ENCODE measurements at regions not wholly inside any gene's neighbourhood (a gene's known extent, or its start where the extent isn't known, plus 50 kb on each side); places are given as distances from the start of the nearest gene placed in this dataset.

DNA sequence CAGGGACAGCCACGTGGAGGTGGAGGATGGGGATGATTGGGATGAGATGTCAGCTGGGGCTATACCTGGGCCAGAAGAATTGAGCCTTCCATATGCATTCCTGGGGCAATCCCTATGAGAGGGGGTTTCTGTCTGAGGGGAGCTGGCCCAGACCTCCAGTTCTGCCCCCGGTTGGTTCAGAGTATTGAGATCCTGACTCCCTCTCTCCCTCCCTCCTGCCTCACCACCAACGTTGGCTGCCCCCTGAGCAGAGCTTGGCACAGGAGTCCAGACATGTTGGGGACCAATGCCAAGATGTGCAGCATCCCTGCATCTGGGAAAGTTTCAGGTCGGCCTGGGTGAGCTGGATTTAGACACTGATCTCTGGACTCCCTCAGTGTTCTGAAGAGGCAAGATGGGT, 575.2 kb upstream of the MKI67 start:
- Histone ChIP-seq H3K9me3 (replicated peaks; ENCODE audit: low read length) (no peaks in the 10 kb centered on the region), H3K36me3 (ENCODE audit: insufficient read depth, low read length) (no peaks in the 10 kb centered on the region), H3K9ac (ENCODE audit: low read depth, low read length) (no peak overlapping the region), H3K27me3 (ENCODE audit: control insufficient read depth, insufficient read depth, low read length) (no peaks in the 10 kb centered on the region), H3K4me3 (ENCODE audit: low read length) (no peak overlapping the region), H3K4me1 (ENCODE audit: control insufficient read depth, insufficient read depth, low read length) (no peaks in the 10 kb centered on the region), H3K4me2 (ENCODE audit: low read length) (no peak overlapping the region)

DNA sequence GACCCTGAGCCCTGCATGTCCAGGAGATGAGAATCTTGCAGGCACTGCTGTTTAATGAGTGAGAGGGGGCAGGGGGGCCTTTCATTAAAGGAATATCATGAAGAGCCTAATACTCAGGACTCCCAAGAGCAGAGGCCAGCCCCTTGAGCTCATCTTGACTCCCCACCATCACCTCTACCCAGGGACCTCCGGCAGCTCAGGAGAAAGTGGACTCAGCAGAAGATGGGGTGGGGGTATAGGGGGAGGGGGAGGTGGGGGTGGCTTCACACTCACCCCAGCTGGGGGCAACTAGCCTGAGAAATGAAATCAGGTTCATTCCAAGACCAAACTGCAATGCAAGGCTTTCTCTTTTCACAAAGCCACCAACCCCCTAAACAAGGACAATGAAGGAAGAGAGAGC, 575.6 kb upstream of the MKI67 start:
- Histone ChIP-seq H3K4me2 (ENCODE audit: low read length) (no peak overlapping the region), H3K36me3 (ENCODE audit: insufficient read depth, low read length) (no peaks in the 10 kb centered on the region), H3K9ac (ENCODE audit: low read depth, low read length) (no peak overlapping the region), H3K4me3 (ENCODE audit: low read length) (no peak overlapping the region), H3K9me3 (replicated peaks; ENCODE audit: low read length) (peaks cover under 1% of the 10 kb centered on the region), H3K27me3 (ENCODE audit: control insufficient read depth, insufficient read depth, low read length) (no peaks in the 10 kb centered on the region), H3K4me1 (ENCODE audit: control insufficient read depth, insufficient read depth, low read length) (no peaks in the 10 kb centered on the region)

DNA sequence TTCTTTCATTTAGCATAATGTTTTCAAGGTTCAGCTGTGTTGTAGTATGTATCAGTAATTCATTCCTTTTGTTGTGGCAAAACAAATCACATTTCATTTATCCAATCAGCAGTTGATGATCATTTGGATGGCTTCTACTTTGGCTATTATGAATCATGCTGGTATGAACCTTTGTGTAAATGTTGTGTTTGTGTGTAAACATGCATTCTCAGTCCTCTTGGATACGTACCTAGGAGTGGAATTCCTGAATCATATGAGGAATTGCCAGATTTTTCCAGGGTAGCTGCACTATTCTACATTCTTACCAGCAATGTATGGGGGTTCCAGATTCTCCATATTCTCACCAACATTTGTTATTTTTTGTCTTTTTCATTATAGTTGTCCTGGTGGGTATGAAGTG, 578.5 kb upstream of the MKI67 start:
- Histone ChIP-seq H3K36me3 (ENCODE audit: insufficient read depth, low read length) (no peaks in the 10 kb centered on the region), H3K4me3 (ENCODE audit: low read length) (no peak overlapping the region), H3K9me3 (replicated peaks; ENCODE audit: low read length) (peaks cover 6% of the 10 kb centered on the region), H3K4me2 (ENCODE audit: low read length) (no peak overlapping the region), H3K9ac (ENCODE audit: low read depth, low read length) (no peak overlapping the region), H3K27me3 (ENCODE audit: control insufficient read depth, insufficient read depth, low read length) (no peaks in the 10 kb centered on the region), H3K4me1 (ENCODE audit: control insufficient read depth, insufficient read depth, low read length) (no peaks in the 10 kb centered on the region)

DNA sequence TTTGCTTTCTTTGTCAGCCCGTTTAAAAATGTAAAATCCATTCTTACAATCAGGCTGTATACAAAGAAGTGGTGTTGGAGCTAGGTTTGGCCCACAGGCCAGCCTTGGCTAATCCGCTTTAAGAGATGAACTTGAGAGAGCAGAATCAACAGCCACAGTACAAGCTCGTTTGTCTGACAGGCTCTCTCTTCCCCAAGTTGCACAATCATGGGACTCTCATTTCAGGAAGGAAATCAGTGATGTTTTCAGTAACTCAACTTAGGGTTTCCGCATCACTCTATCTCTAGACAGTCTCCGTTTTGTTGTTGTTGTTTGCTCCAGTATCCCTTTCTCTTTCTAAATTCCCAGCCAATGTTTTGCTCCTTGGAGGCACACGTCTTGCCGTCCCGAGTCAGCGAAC, 582.0 kb upstream of the MKI67 start:
- H3K9me3 ChIP-seq (replicated peaks; ENCODE audit: low read length): peaks cover 14% of the 10 kb centered on the region

DNA sequence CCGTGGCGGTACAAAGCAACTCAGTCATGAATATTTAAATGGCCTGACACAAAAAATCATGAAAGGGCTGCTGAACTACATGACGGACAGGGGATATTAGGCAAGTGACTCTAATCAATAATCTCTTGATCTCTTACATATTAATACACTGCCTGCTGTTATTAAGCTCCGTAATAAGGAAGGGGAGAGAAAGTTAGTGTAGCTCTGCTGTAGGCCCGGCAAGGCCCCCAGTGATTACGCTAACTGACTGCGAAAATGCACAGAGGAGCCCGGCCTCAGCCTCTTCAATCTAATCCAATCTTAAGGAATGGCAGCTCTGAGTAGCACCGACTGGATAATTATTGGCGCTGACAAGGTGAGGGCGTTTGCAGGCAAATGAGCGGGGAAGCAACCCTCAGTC, 583.5 kb upstream of the MKI67 start:
- Histone ChIP-seq H3K4me2 (ENCODE audit: low read length) (no peak overlapping the region), H3K4me3 (ENCODE audit: low read length) (no peak overlapping the region), H3K9ac (ENCODE audit: low read depth, low read length) (no peak overlapping the region), H3K27me3 (ENCODE audit: control insufficient read depth, insufficient read depth, low read length) (no peaks in the 10 kb centered on the region), H3K36me3 (ENCODE audit: insufficient read depth, low read length) (no peaks in the 10 kb centered on the region), H3K4me1 (ENCODE audit: control insufficient read depth, insufficient read depth, low read length) (no peaks in the 10 kb centered on the region), H3K9me3 (replicated peaks; ENCODE audit: low read length) (peaks cover 19% of the 10 kb centered on the region)

More for the DNA sequence above, 582.0 kb upstream of the MKI67 start:
- H3K4me2 ChIP-seq (ENCODE audit: low read length): no peak overlapping the region
- no peak overlapping the region for H3K9ac ChIP-seq (ENCODE audit: low read depth, low read length)
- H3K27me3 ChIP-seq (ENCODE audit: control insufficient read depth, insufficient read depth, low read length): no peaks in the 10 kb centered on the region
- no peaks in the 10 kb centered on the region for H3K4me1 ChIP-seq (ENCODE audit: control insufficient read depth, insufficient read depth, low read length)
- H3K4me3 ChIP-seq (ENCODE audit: low read length): no peak overlapping the region
- H3K36me3 ChIP-seq (ENCODE audit: insufficient read depth, low read length): no peaks in the 10 kb centered on the region

DNA sequence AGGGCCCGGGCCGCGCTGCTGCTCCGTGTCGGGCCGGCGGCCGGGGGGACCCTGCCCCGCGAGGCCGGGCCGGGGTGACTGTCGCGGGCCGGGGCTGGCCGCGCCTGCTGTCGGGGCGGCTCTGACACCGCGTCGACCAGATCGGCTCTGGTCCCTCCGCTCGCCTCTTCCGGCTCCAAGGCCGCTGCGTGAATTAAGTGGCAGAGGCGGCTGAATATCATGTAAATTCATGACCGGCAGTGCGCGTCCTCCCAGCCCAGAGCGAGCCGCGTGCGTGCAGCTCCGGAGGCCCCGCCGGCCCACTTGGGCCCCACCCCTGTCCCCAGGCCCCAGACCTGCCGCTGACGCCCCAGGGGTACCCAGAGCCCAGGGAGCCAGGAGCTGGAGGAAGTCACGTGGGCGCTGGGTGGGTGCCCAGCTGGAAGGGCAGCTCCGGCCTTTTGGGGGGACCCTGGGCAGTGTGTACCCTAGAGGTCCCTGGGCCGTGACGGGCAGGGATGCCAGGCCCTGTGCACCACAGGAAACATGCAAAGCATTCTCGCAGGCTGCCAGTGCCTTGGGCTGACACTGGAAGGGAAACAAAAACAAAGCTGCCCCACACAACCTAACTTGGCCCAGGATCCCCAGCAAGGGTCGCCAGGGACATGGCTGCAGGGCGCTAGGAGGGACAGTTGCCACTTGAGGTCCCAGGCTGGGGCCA, 584.0 kb upstream of the MKI67 start:
- Histone ChIP-seq H3K4me3 (ENCODE audit: low read length) (no peak overlapping the region), H3K4me2 (ENCODE audit: low read length) (no peak overlapping the region), H3K36me3 (ENCODE audit: insufficient read depth, low read length) (no peaks in the 10 kb centered on the region), H3K9me3 (replicated peaks; ENCODE audit: low read length) (peaks cover 19% of the 10 kb centered on the region), H3K9ac (ENCODE audit: low read depth, low read length) (no peak overlapping the region), H3K27me3 (ENCODE audit: control insufficient read depth, insufficient read depth, low read length) (no peaks in the 10 kb centered on the region), H3K4me1 (ENCODE audit: control insufficient read depth, insufficient read depth, low read length) (no peaks in the 10 kb centered on the region)

DNA sequence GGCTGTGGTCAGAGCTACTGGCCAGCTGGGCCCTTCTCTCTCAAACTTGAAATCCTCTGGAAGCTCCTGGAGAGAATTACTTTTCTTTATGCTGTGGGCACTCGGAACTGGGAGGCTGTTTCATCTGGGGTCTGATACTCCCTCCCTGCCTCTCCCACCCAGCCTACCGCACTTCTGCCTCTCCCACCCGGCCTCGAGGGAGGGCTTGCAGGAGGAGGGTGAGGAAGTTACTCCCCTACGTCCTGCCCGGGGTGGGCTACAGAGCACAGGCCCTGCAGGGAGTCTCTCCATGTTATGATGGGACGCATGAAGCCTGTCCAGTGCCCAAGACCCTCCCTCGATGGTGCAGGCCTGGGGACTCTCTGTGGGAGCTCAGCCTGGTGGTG, 584.6 kb upstream of the MKI67 start:
- H3K9ac ChIP-seq (ENCODE audit: low read depth, low read length): no peak overlapping the region
- no peaks in the 10 kb centered on the region for H3K4me1 ChIP-seq (ENCODE audit: control insufficient read depth, insufficient read depth, low read length)
- H3K4me3 ChIP-seq (ENCODE audit: low read length): no peak overlapping the region
- H3K27me3 ChIP-seq (ENCODE audit: control insufficient read depth, insufficient read depth, low read length): no peaks in the 10 kb centered on the region
- no peak overlapping the region for H3K4me2 ChIP-seq (ENCODE audit: low read length)
- peaks cover 24% of the 10 kb centered on the region for H3K9me3 ChIP-seq (replicated peaks; ENCODE audit: low read length)
- H3K36me3 ChIP-seq (ENCODE audit: insufficient read depth, low read length): no peaks in the 10 kb centered on the region

DNA sequence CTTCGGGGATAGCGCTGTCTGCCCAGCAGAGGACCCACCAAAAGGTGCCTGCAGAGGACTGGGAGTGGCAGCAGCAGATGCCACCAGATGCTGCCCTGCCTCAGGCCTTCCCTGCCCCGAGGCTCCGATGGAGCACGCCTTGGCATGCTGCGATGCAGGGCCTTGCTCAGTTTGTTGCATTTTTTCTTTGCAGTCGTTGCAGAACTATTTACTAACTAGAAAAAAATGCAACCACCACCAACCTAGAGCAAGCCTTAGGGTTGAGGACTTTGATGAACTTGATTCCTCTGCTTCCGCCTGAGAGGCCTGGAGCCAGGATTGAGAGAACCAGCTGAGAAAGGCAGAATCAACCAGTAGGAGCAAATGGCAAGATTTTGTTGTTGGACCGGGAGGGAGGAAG, 585.6 kb upstream of the MKI67 start:
- Histone ChIP-seq H3K9ac (ENCODE audit: low read depth, low read length) (no peak overlapping the region), H3K9me3 (replicated peaks; ENCODE audit: low read length) (peaks cover 28% of the 10 kb centered on the region), H3K4me1 (ENCODE audit: control insufficient read depth, insufficient read depth, low read length) (no peaks in the 10 kb centered on the region), H3K4me2 (ENCODE audit: low read length) (no peak overlapping the region), H3K27me3 (ENCODE audit: control insufficient read depth, insufficient read depth, low read length) (no peaks in the 10 kb centered on the region), H3K36me3 (ENCODE audit: insufficient read depth, low read length) (no peaks in the 10 kb centered on the region), H3K4me3 (ENCODE audit: low read length) (no peak overlapping the region)

DNA sequence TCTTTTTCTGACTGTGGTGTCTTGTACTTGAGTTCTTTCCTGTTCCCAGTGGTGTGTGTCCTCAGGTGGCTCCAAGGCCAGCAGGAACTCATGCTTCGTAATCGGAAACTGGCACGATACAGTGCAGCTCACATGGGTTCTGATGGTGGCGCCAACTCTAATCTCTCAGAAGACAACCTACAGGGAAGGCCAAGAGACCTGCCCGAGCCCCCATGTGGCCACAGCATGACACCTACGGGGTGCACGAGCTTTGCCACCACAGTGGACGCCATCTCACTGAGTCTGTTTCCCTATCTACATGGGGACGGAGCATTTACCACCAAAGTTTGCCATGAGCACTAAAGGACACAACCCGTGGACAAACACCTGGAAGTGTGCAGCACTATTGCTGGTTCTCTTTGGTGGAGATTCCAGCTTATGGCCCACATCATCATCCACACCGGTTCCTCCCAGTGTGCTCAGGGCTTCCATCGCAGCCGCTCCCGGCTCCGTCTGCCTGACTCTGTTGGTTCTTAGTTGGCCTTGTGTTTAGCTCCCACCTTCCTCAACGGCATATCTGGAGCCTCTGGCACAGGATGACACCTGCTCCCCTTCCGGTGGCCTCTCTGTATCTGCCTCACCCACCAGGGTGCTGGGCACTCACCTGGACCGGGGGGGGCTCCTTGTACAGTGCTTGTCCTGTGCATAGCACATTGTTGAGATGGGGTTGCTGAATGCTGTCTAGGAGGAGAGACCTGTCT, 586.6 kb upstream of the MKI67 start:
- no peaks in the 10 kb centered on the region for H3K27me3 ChIP-seq (ENCODE audit: control insufficient read depth, insufficient read depth, low read length)
- no peaks in the 10 kb centered on the region for H3K4me1 ChIP-seq (ENCODE audit: control insufficient read depth, insufficient read depth, low read length)
- no peak overlapping the region for H3K4me3 ChIP-seq (ENCODE audit: low read length)
- no peak overlapping the region for H3K4me2 ChIP-seq (ENCODE audit: low read length)
- no peak overlapping the region for H3K9ac ChIP-seq (ENCODE audit: low read depth, low read length)
- H3K36me3 ChIP-seq (ENCODE audit: insufficient read depth, low read length): no peaks in the 10 kb centered on the region
- peaks cover 27% of the 10 kb centered on the region for H3K9me3 ChIP-seq (replicated peaks; ENCODE audit: low read length)

DNA sequence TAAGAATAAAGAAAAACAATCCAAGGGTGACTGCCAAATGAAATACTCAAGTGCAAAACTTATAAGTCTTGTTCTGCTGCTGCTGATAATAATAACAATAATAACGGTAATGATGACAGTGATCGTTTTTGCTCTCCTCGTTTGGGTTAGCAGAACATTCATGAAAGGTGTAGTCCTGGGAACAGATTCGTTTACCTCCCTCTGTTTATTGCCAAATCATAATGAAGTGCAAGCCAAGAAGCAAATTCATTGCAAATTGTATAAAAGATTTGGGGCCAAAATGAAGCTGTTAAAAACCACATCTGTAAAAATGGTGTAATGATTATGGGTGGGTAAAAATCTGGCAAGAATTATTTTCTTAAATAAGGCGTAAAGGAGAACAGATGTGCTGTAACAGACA, 587.2 kb upstream of the MKI67 start:
- no peaks in the 10 kb centered on the region for H3K4me1 ChIP-seq (ENCODE audit: control insufficient read depth, insufficient read depth, low read length)
- H3K4me2 ChIP-seq (ENCODE audit: low read length): no peak overlapping the region
- no peaks in the 10 kb centered on the region for H3K27me3 ChIP-seq (ENCODE audit: control insufficient read depth, insufficient read depth, low read length)
- H3K4me3 ChIP-seq (ENCODE audit: low read length): no peak overlapping the region
- no peaks in the 10 kb centered on the region for H3K36me3 ChIP-seq (ENCODE audit: insufficient read depth, low read length)
- H3K9ac ChIP-seq (ENCODE audit: low read depth, low read length): no peak overlapping the region
- H3K9me3 ChIP-seq (replicated peaks; ENCODE audit: low read length): peaks cover 29% of the 10 kb centered on the region

DNA sequence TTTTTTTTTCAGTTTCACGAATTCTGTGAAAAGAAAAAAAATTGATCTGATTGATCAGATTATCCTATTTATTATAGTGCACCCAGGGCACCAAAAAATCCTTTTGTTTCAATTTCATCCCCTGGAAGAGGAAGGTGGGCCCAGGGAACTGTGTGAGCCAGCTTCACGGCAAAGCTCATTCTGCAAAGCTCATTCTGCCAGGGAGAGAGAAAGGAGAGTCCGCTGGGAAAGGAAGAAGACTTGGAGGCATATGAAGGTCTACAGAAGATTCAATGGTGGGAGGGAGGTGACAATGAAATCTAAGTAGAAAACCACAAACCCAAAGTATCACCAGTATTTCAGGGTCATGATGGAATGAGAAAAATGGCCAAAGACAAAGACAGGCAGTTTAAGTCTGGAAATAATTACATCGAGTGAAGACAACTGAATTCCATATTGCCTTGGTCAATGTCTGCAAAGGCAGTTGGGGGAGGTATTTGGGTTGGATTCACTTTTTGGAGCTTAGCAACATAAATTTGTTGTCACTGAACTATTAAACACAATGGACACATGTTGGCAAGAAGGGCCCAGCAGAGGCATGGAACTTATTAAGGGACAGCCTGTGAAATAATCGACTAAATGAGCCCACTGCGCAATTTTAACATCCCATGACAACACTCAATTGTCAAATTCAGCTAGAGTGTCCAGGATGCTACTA, 587.8 kb upstream of the MKI67 start:
- Histone ChIP-seq H3K36me3 (ENCODE audit: insufficient read depth, low read length) (no peaks in the 10 kb centered on the region), H3K9me3 (replicated peaks; ENCODE audit: low read length) (peaks cover 29% of the 10 kb centered on the region), H3K4me2 (ENCODE audit: low read length) (no peak overlapping the region), H3K4me3 (ENCODE audit: low read length) (no peak overlapping the region), H3K27me3 (ENCODE audit: control insufficient read depth, insufficient read depth, low read length) (no peaks in the 10 kb centered on the region), H3K4me1 (ENCODE audit: control insufficient read depth, insufficient read depth, low read length) (no peaks in the 10 kb centered on the region), H3K9ac (ENCODE audit: low read depth, low read length) (no peak overlapping the region)
